ENCODE measurements at regions not wholly inside any gene's neighbourhood (a gene's known extent, or its start where the extent isn't known, plus 50 kb on each side); places are given as distances from the start of the nearest gene placed in this dataset.

- TF ChIP-seq CTCF (IDR thresholded peaks at IDR 0.05; ENCODE audit: insufficient read depth, low read depth, low read length) (no peak), EZH2 (IDR thresholded peaks at IDR 0.05; ENCODE audit: insufficient read depth, low read length) (no peak)
Observed at GRCh38 chrX:148298737-148299136, 201.7 kb upstream of the AFF2 start.
